ENCODE measurements at regions not wholly inside any gene's neighbourhood (a gene's known extent, or its start where the extent isn't known, plus 50 kb on each side); places are given as distances from the start of the nearest gene placed in this dataset.

GRCh38 chr7:68421712-68422111, 1176.6 kb upstream of the AUTS2 start:
- DNase-seq, result no peak

GRCh38 chr7:68422281-68422680, 1176.0 kb upstream of the AUTS2 start:
- no peak for DNase-seq

- DNase-seq, result no peak
Observed at GRCh38 chr7:68423356-68423755, 1174.9 kb upstream of the AUTS2 start.

GRCh38 chr7:68424658-68425297, 1173.5 kb upstream of the AUTS2 start:
- no peak for DNase-seq

GRCh38 chr7:68425377-68425776, 1172.9 kb upstream of the AUTS2 start:
- no peak for DNase-seq

GRCh38 chr7:68429411-68430117, 1168.7 kb upstream of the AUTS2 start:
- DNase-seq, result no peak

GRCh38 chr7:68432585-68432984, 1165.7 kb upstream of the AUTS2 start:
- DNase-seq, result no peak

GRCh38 chr7:68433462-68434070, 1164.7 kb upstream of the AUTS2 start:
- no peak for DNase-seq

GRCh38 chr7:68434857-68435256, 1163.4 kb upstream of the AUTS2 start:
- no peak for DNase-seq

- no peak for DNase-seq
Observed at GRCh38 chr7:68438016-68438415, 1160.3 kb upstream of the AUTS2 start.

GRCh38 chr7:68438811-68439210, 1159.5 kb upstream of the AUTS2 start:
- no peak for DNase-seq

GRCh38 chr7:68439897-68440296, 1158.4 kb upstream of the AUTS2 start:
- no peak for DNase-seq

GRCh38 chr7:68440866-68441265, 1157.4 kb upstream of the AUTS2 start:
- no peak for DNase-seq

GRCh38 chr7:68441645-68442044, 1156.6 kb upstream of the AUTS2 start:
- no peak for DNase-seq

GRCh38 chr7:68442931-68443631, 1155.2 kb upstream of the AUTS2 start:
- no peak for DNase-seq

GRCh38 chr7:68444042-68444441, 1154.2 kb upstream of the AUTS2 start:
- DNase-seq, result no peak

- no peak for DNase-seq
Observed at GRCh38 chr7:68444956-68445355, 1153.3 kb upstream of the AUTS2 start.

- DNase-seq, result no peak
Observed at GRCh38 chr7:68446183-68446582, 1152.1 kb upstream of the AUTS2 start.

- no peak for DNase-seq
Observed at GRCh38 chr7:68449099-68449498, 1149.2 kb upstream of the AUTS2 start.

- DNase-seq, result no peak
Observed at GRCh38 chr7:68449816-68450215, 1148.5 kb upstream of the AUTS2 start.

GRCh38 chr7:68454931-68455330, 1143.3 kb upstream of the AUTS2 start:
- DNase-seq, result no peak

- no peak for DNase-seq
Observed at GRCh38 chr7:68456469-68456868, 1141.8 kb upstream of the AUTS2 start.

GRCh38 chr7:68457481-68457880, 1140.8 kb upstream of the AUTS2 start:
- no peak for DNase-seq

Measured in activated CD4-positive, alpha-beta T cell treated with anti-CD3 and anti-CD28 coated beads, Interleukin-2, amount 50 U/mL, for 16 hours (primary cell).